Parathyroid adenoma (tissue), 2 donors: ENCODE measurements at regions not wholly inside any gene's neighbourhood (a gene's known extent, or its start where the extent isn't known, plus 50 kb on each side); places are given as distances from the start of the nearest gene placed in this dataset.

Experiments used
- H2AFZ ChIP-seq: fragments of 300-600 bp; sonication (generic); one replicate; pipeline ENCODE4 v1.7.0; 2017; ENCODE audit warnings: antibody characterized with exemption, mild to moderate bottlenecking
- H3K27ac ChIP-seq: fragments of 300-600 bp; sonication (generic); one replicate; pipeline ENCODE4 v1.7.0; 2017
- H3K27me3 ChIP-seq: fragments of 300-600 bp; sonication (generic); one replicate; pipeline ENCODE4 v1.7.0; 2017; ENCODE audit warnings: low read length; ENCODE audit not compliant: control insufficient read depth, insufficient read depth
- H3K36me3 ChIP-seq: fragments of 300-600 bp; sonication (generic); one replicate; pipeline ENCODE4 v1.7.0; 2017; ENCODE audit warnings: low read length; ENCODE audit not compliant: control insufficient read depth, insufficient read depth
- H3K4me1 ChIP-seq: fragments of 300-600 bp; sonication (generic); one replicate; pipeline ENCODE4 v1.7.0; 2017; ENCODE audit warnings: control low read depth
- H3K4me2 ChIP-seq: fragments of 300-600 bp; sonication (generic); one replicate; pipeline ENCODE4 v1.7.0; 2017; ENCODE audit warnings: low read length
- H3K4me3 ChIP-seq: fragments of 300-600 bp; sonication (generic); one replicate; pipeline ENCODE4 v1.7.0; 2017; ENCODE audit warnings: low read depth, low read length
- H3K79me2 ChIP-seq: fragments of 300-600 bp; sonication (generic); one replicate; pipeline ENCODE4 v1.7.0; 2017; ENCODE audit warnings: control low read depth
- H3K9ac ChIP-seq: fragments of 300-600 bp; sonication (generic); one replicate; pipeline ENCODE4 v1.7.0; 2017; ENCODE audit warnings: mild to moderate bottlenecking
- H3K9me3 ChIP-seq: fragments of 300-600 bp; sonication (generic); one replicate; pipeline ENCODE4 v1.7.0; 2017; ENCODE audit warnings: low read length; ENCODE audit not compliant: control insufficient read depth
- TF ChIP-seq, protein P1 (sequence below): fragments of 300-600 bp; sonication (generic); IDR thresholded peaks from one replicate; pipeline ENCODE4 v1.7.0; 2017; ENCODE audit warnings: antibody characterized with exemption, mild to moderate bottlenecking
- donor health status: primary hyperparathyroidism.

DNA sequence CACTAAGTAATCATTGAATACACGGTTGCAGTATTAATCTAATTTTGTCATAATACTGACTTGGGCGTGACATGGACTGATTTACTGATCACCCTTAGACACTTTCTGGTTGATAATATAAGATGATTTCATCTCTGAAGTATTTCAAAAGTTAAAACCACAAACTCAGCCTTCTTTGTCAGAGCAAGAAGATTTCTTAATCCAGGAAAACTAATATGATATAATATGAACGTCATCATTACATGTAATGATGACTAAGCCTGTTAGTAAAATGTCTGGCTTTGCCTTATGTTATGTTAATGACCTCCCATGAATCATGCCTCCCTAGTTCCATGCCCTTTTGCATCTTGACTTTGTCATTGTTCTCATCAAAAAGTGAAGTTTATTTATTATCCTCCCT, 1325.0 kb upstream of the CDH2 start:
- Histone ChIP-seq H3K4me2 (no peak overlapping the region), H3K4me1 (no peaks in the 10 kb centered on the region), H3K79me2 (no peaks in the 10 kb centered on the region), H3K9me3 (no peaks in the 10 kb centered on the region), H2AFZ (no peak overlapping the region), H3K4me3 (no peak overlapping the region), H3K36me3 (no peaks in the 10 kb centered on the region), H3K9ac (no peak overlapping the region), H3K27me3 (no peaks in the 10 kb centered on the region), H3K27ac (no peak overlapping the region)
- TF ChIP-seq, protein P1, sequence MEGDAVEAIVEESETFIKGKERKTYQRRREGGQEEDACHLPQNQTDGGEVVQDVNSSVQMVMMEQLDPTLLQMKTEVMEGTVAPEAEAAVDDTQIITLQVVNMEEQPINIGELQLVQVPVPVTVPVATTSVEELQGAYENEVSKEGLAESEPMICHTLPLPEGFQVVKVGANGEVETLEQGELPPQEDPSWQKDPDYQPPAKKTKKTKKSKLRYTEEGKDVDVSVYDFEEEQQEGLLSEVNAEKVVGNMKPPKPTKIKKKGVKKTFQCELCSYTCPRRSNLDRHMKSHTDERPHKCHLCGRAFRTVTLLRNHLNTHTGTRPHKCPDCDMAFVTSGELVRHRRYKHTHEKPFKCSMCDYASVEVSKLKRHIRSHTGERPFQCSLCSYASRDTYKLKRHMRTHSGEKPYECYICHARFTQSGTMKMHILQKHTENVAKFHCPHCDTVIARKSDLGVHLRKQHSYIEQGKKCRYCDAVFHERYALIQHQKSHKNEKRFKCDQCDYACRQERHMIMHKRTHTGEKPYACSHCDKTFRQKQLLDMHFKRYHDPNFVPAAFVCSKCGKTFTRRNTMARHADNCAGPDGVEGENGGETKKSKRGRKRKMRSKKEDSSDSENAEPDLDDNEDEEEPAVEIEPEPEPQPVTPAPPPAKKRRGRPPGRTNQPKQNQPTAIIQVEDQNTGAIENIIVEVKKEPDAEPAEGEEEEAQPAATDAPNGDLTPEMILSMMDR = no peak

DNA sequence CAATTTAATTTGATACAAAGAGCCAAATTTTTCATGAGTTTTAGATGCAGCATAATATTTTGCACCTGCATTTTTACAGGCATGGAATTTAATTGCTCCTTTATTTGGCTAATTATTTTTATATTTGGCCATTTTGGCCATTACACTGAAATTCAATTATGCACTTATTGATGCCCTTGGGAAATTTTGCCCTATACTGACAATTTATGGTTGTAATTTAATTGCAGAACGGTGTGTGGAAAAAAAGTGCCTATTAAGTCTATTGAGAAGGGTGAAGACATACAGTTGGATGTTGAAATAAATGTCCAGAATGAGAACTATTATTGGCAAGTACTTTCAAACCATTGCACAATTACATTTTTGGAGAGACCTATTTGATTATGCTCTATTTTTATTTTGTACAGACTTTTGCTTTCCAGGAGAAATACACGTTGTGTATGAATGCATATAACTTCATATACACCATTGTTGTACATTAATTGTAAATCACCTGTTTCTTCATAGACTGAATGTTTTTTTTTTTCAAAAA, 1319.3 kb upstream of the CDH2 start:
- TF ChIP-seq, protein P1 = no peak
- no peak overlapping the region for H2AFZ ChIP-seq
- no peaks in the 10 kb centered on the region for H3K9me3 ChIP-seq
- H3K27ac ChIP-seq = no peak overlapping the region
- no peaks in the 10 kb centered on the region for H3K27me3 ChIP-seq
- no peaks in the 10 kb centered on the region for H3K4me1 ChIP-seq
- H3K4me2 ChIP-seq = no peak overlapping the region
- no peak overlapping the region for H3K4me3 ChIP-seq
- H3K9ac ChIP-seq = no peak overlapping the region
- no peaks in the 10 kb centered on the region for H3K36me3 ChIP-seq
- no peaks in the 10 kb centered on the region for H3K79me2 ChIP-seq

DNA sequence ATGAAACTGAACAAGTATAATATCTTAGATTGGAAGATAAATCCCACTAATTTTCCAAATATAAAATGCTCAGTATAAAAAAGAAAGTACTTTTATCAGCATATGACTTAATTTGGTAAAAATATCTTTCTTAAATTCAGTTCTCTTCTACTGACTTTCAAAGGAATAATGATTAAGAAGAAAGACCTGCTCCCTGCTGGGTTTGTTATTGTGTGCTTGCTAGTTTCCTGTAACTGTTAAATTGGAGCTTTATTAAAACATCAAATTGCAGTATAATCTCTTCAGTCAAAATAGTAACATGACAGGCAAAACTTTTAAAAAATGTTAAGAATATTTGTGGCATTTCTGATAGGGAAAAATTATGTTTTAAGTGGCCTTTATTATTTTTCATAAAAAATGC, 1317.4 kb upstream of the CDH2 start:
- no peak overlapping the region for H3K27ac ChIP-seq
- no peaks in the 10 kb centered on the region for H3K4me1 ChIP-seq
- TF ChIP-seq, protein P1 = no peak
- H3K27me3 ChIP-seq = no peaks in the 10 kb centered on the region
- H3K9ac ChIP-seq = no peak overlapping the region
- H2AFZ ChIP-seq = no peak overlapping the region
- H3K4me3 ChIP-seq = no peak overlapping the region
- no peaks in the 10 kb centered on the region for H3K36me3 ChIP-seq
- no peaks in the 10 kb centered on the region for H3K9me3 ChIP-seq
- no peak overlapping the region for H3K4me2 ChIP-seq
- H3K79me2 ChIP-seq = no peaks in the 10 kb centered on the region

DNA sequence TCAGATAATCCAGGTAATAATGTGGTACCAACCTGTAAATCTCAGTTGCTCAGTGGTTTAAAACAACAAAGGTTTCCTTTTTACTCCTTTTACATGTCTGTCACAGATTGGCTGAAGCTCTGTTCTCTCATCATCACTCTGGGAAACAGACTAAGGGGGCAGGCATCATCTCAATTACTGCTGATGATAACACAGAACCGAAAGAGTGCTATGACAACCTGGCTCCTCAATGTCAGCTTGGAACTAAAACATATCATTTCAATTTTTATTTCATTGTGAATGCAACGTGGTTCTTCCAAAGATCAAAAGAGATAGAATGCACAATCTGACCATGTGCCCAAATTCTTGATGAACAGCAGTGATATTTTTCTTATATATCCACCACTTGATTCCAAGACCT, 1315.0 kb upstream of the CDH2 start:
- H3K79me2 ChIP-seq = no peaks in the 10 kb centered on the region
- no peak overlapping the region for H2AFZ ChIP-seq
- H3K27ac ChIP-seq = no peak overlapping the region
- H3K4me3 ChIP-seq = no peak overlapping the region
- H3K9ac ChIP-seq = no peak overlapping the region
- H3K9me3 ChIP-seq = no peaks in the 10 kb centered on the region
- H3K36me3 ChIP-seq = no peaks in the 10 kb centered on the region
- no peak overlapping the region for H3K4me2 ChIP-seq
- H3K4me1 ChIP-seq = no peaks in the 10 kb centered on the region
- TF ChIP-seq, protein P1 = no peak
- no peaks in the 10 kb centered on the region for H3K27me3 ChIP-seq

DNA sequence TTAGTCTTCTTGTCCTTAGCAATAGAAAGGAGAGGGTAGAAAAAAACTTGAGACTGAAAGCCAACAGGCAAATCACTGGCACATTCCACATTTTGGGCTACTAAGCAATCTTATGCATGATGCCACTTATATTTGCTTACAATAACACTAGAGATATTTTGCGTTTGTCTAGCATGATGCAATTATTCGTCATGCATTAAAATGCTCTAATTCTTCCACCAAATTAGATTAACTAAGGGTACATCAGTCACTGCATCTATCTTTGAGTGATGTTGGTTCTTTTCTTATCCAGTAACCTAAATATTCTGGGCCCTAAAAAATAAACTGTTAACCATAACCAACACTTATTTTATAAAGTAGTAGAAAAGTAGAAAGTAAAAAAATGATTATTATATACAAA, 1311.7 kb upstream of the CDH2 start:
- no peak overlapping the region for H2AFZ ChIP-seq
- no peaks in the 10 kb centered on the region for H3K9me3 ChIP-seq
- no peak overlapping the region for H3K4me2 ChIP-seq
- no peaks in the 10 kb centered on the region for H3K36me3 ChIP-seq
- H3K27me3 ChIP-seq = no peaks in the 10 kb centered on the region
- no peaks in the 10 kb centered on the region for H3K79me2 ChIP-seq
- no peak overlapping the region for H3K9ac ChIP-seq
- H3K4me3 ChIP-seq = no peak overlapping the region
- no peaks in the 10 kb centered on the region for H3K4me1 ChIP-seq
- no peak overlapping the region for H3K27ac ChIP-seq
- TF ChIP-seq, protein P1 = no peak
